SH-SY5Y (cell line): ENCODE measurements at regions not wholly inside any gene's neighbourhood (a gene's known extent, or its start where the extent isn't known, plus 50 kb on each side); places are given as distances from the start of the nearest gene placed in this dataset.

Experiments used
- GATA2 ChIP-seq: IDR thresholded peaks from 2 replicates; pipeline ENCODE4 v1.6.1; 2011; ENCODE audit warnings: mild to moderate bottlenecking, low read depth, low read length
- GATA3 ChIP-seq: IDR thresholded peaks from 2 replicates; pipeline ENCODE4 v1.6.1; 2011; ENCODE audit warnings: low read depth, mild to moderate bottlenecking, low read length, moderate library complexity

DNA sequence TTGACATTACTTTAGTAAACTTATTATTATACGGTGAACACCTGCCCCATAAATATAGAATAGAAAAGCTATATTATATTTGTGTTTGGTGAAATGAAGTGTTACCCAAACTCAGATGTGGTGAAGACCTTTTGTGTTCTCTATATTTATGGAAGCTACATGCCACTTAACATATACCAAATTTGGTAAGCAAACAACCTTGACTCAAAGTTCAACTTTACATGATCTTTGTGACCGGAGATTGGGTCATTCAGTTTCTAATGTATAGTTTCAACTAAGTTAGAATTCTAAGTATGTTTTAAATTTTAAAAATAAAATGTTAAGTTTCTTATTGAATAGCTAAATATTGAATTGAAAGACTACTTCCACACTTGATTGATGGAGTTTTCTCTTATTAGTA, 288.6 kb upstream of the SEMA3D start:
- no peak for TF ChIP-seq GATA2
- no peak for TF ChIP-seq GATA3
